BLaER1 (cell line): ENCODE measurements at regions not wholly inside any gene's neighbourhood (a gene's known extent, or its start where the extent isn't known, plus 50 kb on each side); places are given as distances from the start of the nearest gene placed in this dataset.

ENCODE experiments used
- H3K27ac ChIP-seq: shearing (Covaris generic); formaldehyde crosslinking; 2 replicates; pipeline ENCODE4 v1.8.1; 2022
- H3K27me3 ChIP-seq: shearing (Covaris generic); formaldehyde crosslinking; 2 replicates; pipeline ENCODE4 v1.8.1; 2022
- H3K36me3 ChIP-seq: shearing (Covaris generic); formaldehyde crosslinking; 2 replicates; pipeline ENCODE4 v1.8.1; 2022
- H3K4me1 ChIP-seq: shearing (Covaris generic); formaldehyde crosslinking; 2 replicates; pipeline ENCODE4 v1.8.1; 2022
- H3K4me2 ChIP-seq: shearing (Covaris generic); formaldehyde crosslinking; 2 replicates; pipeline ENCODE4 v1.8.1; 2022
- H3K4me3 ChIP-seq: shearing (Covaris generic); formaldehyde crosslinking; 2 replicates; pipeline ENCODE4 v1.8.1; 2022
- H3K9ac ChIP-seq: shearing (Covaris generic); formaldehyde crosslinking; 2 replicates; pipeline ENCODE4 v1.8.1; 2022
- H3K9me3 ChIP-seq: shearing (Covaris generic); formaldehyde crosslinking; 2 replicates; pipeline ENCODE4 v1.8.1; 2022
- H4K20me1 ChIP-seq: shearing (Covaris generic); formaldehyde crosslinking; 2 replicates; pipeline ENCODE4 v1.8.1; 2022
- Cebpa-rat ChIP-seq: shearing (Covaris generic); IDR thresholded peaks from 2 replicates; pipeline ENCODE4 v1.8.1; 2022

DNA sequence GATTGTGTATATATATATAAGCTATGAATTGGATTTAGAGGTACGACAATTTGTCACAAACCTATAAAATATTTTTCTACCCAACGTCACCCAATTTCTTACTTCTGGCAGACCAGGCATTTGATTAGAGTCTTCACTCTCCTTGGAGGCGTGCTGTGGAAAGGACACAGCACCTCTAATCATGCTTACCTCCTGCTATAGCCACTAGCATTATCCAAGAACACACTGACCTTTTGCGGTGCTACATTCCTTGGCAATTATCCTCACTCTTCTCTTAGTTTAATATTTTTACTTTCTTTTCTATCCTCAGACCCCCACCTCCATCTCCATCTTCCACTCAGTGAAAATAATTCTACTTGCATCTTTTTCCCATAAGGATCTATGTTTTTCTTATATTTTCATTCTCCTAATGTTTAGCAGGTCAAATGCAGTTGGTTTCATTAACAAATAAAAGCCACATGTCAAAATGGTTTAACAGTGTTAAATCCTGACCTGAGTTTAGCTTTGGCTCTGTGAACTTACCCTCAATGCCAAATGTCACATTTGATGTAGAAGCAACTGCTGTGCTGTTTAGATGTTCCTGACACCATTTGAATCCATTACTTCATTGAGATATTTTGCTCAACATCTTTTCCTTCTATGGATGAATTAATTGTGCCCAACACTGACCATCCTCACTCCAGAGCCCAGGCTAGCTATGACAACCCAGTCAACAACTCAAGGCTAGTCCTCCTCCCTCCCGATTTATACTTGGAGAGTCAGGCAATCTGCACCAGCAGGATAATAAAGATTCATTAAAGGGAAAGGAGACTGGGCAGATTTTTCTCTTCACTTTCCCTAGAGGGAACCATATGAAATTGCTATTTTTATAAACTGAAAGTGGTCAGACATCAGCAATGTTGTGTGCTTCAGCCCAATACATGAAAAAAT is 240.5 kb downstream of the MREG start:
- Histone ChIP-seq H3K4me1 (peaks cover 5% of the 10 kb centered on the region; the same call in 1 of the 2 replicates), H3K9me3 (no peaks in the 10 kb centered on the region), H3K36me3 (no peaks in the 10 kb centered on the region), H3K9ac (no peak overlapping the region), H4K20me1 (no peaks in the 10 kb centered on the region), H3K27me3 (no peaks in the 10 kb centered on the region), H3K4me3 (no peak overlapping the region), H3K4me2 (no peak overlapping the region), H3K27ac (no peak overlapping the region)
- TF ChIP-seq Cebpa-rat: no peak

DNA sequence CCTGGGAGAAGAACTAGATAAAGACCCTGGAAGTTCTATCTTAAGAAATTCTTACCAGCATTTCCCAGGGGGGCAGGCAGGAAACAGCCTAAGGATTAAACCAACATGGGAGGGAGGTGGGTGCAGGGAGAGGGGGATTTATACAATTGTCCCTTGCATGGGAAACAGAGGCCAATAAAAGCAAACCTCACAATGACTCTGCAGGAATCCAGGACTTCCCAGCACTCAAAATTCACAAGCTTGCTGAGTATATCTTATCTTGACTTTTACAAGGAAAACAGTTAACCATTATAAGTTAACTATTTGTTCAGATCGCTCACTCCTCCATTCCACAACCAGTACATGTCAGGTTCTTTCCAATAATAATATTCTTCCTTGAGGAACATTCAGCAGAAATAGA is 241.3 kb downstream of the MREG start:
- Histone ChIP-seq H3K4me2 (no peak overlapping the region), H3K9me3 (no peaks in the 10 kb centered on the region), H3K4me3 (no peak overlapping the region), H3K27ac (no peak overlapping the region), H4K20me1 (no peaks in the 10 kb centered on the region), H3K4me1 (peaks cover 5% of the 10 kb centered on the region; the same call in 1 of the 2 replicates), H3K9ac (no peak overlapping the region), H3K36me3 (no peaks in the 10 kb centered on the region), H3K27me3 (no peaks in the 10 kb centered on the region)
- no peak for TF ChIP-seq Cebpa-rat

DNA sequence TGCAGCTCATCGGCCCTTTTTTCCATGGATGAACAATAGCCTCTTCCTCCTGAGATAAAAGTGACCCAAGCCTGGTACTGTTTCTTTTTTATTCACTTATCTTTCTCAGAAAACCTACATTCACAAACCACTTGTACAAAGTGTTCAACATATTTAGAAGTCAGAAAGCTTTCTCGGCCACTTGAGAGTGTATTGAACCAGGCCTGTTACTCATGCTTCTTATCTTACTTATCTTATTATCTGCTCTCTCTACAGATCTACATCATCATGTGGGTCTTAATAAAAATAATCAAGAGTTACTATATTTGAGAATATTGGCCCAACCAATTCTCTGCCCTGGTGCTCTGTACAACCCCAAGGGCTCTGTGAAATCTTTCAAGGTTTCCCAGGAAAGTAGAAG is 242.1 kb downstream of the MREG start:
- no peaks in the 10 kb centered on the region for H3K9me3 ChIP-seq
- no peak overlapping the region for H3K9ac ChIP-seq
- H3K4me3 ChIP-seq: no peak overlapping the region
- no peak overlapping the region for H3K27ac ChIP-seq
- H4K20me1 ChIP-seq: no peaks in the 10 kb centered on the region
- H3K27me3 ChIP-seq: no peaks in the 10 kb centered on the region
- no peaks in the 10 kb centered on the region for H3K36me3 ChIP-seq
- TF ChIP-seq Cebpa-rat: no peak
- H3K4me2 ChIP-seq: no peak overlapping the region
- peaks cover 5% of the 10 kb centered on the region; the same call in 1 of the 2 replicates for H3K4me1 ChIP-seq

DNA sequence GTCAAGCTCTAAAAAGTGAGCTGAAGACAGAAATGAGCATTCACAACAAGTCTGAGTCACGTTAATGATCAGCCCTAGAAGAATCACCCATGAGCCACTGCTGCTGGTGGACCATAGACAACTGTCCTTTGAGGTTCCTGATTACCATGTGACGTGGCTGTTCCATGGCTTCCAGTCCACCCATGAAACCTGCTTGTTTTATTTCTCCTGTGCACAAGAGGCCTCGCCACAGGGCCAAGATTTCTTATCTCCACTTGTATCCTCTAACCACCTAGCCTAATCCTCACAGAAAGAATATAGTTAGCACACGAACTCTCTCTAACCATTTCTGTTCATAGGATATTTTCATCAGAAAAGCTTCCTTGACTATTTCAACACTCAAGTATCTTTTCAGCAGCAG is 242.7 kb downstream of the MREG start:
- no peaks in the 10 kb centered on the region for H3K27me3 ChIP-seq
- no peaks in the 10 kb centered on the region for H4K20me1 ChIP-seq
- no peak overlapping the region for H3K9ac ChIP-seq

DNA sequence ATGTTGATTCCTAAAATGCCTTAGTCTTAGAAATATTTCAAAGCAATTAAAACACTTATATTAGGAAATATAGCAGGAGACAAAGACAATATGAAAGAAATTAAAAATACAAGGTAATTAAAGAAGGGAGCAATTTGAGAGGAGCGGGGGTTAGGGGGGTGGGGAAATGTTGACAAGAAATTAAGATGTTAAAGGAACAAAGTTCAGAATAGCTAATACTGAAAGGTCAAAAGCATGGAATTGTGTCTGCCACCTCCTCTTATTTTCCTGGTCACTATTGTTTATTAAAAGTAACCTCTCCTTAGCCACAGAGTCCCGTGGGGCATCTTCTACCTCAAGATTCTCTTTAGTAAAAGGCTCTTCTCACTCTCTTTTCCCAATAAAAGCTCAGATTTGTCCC is 244.1 kb downstream of the MREG start:
- Histone ChIP-seq H3K36me3 (no peaks in the 10 kb centered on the region), H4K20me1 (no peaks in the 10 kb centered on the region), H3K27me3 (no peaks in the 10 kb centered on the region), H3K27ac (no peak overlapping the region), H3K4me1 (peaks cover 5% of the 10 kb centered on the region; the same call in 1 of the 2 replicates), H3K4me3 (no peak overlapping the region), H3K9me3 (no peaks in the 10 kb centered on the region), H3K9ac (no peak overlapping the region), H3K4me2 (no peak overlapping the region)
- TF ChIP-seq Cebpa-rat: no peak

More for the DNA sequence above, 242.7 kb downstream of the MREG start:
- Histone ChIP-seq H3K27ac (no peak overlapping the region), H3K4me2 (no peak overlapping the region), H3K9me3 (no peaks in the 10 kb centered on the region), H3K36me3 (no peaks in the 10 kb centered on the region), H3K4me3 (no peak overlapping the region), H3K4me1 (peaks cover 5% of the 10 kb centered on the region; the same call in 1 of the 2 replicates)
- TF ChIP-seq Cebpa-rat: no peak

DNA sequence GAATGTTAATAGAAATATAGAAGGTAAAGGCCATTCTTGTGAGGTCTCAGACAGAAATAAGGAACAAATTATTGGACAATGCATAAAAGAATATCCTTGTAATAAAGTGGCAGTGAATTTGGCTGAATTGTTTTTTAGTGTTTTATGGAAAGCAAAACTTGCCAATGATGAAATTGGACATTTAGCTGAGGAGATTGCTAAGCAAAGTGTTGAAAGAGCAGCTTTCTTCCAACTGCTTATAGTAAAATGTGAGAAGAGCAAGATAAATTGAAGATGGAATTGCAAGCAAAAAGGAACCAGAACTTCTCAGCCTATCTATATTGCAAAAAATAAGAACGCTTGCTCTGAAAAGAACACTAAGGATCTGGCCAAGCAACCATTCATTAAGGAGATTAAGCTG is 245.7 kb downstream of the MREG start:
- H3K4me3 ChIP-seq: no peak overlapping the region
- no peaks in the 10 kb centered on the region for H4K20me1 ChIP-seq
- H3K27me3 ChIP-seq: no peaks in the 10 kb centered on the region
- peaks cover 5% of the 10 kb centered on the region; the same call in 1 of the 2 replicates for H3K4me1 ChIP-seq
- H3K4me2 ChIP-seq: no peak overlapping the region
- no peak overlapping the region for H3K27ac ChIP-seq
- H3K36me3 ChIP-seq: no peaks in the 10 kb centered on the region
- H3K9ac ChIP-seq: no peak overlapping the region
- H3K9me3 ChIP-seq: no peaks in the 10 kb centered on the region
- TF ChIP-seq Cebpa-rat: no peak

DNA sequence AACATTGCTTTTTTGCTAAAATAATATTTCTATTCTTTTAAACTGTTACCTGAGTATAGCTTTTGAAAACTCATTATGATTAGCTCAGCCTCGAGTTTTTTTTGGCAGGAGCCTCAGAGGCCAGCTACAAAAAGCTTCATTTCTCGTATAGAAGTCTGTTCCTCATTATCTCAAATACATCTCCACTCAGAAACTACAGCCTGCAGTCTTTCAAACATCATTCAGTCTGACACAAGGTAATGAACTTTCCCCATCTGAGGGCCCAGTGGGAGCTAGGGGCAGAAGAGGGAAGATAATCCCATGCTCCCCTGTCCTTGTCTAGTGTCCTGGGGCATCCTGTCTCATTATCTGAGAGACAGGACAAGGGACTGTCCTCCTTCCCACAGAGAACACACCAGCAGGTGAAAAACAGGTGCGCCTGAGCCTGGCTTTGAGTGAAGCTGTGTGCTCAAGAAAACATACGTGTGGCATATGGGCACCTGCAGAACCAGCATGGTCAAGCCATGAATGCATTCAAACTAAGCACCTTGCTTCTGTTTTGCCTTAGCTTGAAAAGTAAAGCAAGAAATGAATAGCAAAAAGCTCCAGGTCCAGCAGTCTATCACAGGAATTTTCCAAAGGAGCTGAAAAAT is 247.5 kb downstream of the MREG start:
- H3K27me3 ChIP-seq: no peaks in the 10 kb centered on the region
- H3K36me3 ChIP-seq: no peaks in the 10 kb centered on the region
- no peak overlapping the region for H3K4me3 ChIP-seq
- no peaks in the 10 kb centered on the region for H3K9me3 ChIP-seq
- H3K27ac ChIP-seq: no peak overlapping the region
- TF ChIP-seq Cebpa-rat: no peak
- no peaks in the 10 kb centered on the region for H4K20me1 ChIP-seq
- H3K9ac ChIP-seq: no peak overlapping the region
- no peaks in the 10 kb centered on the region for H3K4me1 ChIP-seq
- no peak overlapping the region for H3K4me2 ChIP-seq

DNA sequence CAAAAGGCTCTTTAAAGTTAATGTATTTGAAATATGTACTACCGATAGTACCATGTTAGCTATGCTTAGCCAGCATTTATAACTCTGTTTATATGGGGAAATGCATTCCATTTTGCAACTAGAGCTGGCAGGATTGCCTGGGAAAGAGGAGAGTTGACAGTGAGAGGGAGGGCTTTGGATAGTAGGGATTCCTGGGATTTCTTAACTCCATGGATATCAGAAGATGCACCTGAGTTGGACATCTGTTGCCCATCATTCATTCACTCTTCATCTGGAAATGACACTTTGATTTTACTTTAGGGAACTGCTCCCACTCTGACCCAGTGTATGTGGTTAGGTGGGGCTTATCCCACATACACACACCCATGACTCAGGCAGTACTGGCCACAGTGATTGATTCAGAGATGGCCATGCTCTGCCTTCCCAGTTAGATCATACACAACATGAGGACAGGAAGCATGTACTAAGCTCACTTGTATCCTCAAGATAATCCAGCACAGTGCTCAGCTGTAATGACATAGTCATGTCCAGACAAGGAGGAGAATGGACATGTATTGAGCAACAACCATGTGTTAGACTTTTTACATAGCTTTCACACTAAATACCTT is 248.8 kb downstream of the MREG start:
- no peak overlapping the region for H3K4me3 ChIP-seq
- H3K9ac ChIP-seq: no peak overlapping the region
- no peaks in the 10 kb centered on the region for H3K9me3 ChIP-seq
- no peak overlapping the region for H3K27ac ChIP-seq
- TF ChIP-seq Cebpa-rat: no peak
- no peaks in the 10 kb centered on the region for H3K27me3 ChIP-seq
- no peaks in the 10 kb centered on the region for H3K4me1 ChIP-seq
- H3K4me2 ChIP-seq: no peak overlapping the region
- H4K20me1 ChIP-seq: no peaks in the 10 kb centered on the region
- H3K36me3 ChIP-seq: no peaks in the 10 kb centered on the region

DNA sequence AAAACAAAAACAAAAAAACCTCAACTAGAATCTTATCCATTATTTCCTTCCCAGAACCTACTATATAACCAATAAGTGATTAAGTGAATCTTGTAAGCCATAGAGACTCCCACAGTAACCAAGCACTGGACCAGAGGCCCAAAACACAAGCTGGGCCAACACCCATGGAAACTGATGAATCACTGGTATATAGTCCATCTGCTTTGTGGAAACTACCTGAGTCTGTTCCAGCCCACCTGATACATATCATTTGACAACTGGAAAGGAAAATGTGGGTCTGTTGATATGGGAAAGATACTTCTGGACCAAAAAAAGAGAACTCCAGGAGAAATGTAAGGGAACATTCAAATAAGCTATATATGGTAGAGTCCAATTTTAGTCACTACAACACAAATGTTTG is 252.8 kb downstream of the MREG start:
- Histone ChIP-seq H3K27me3 (no peaks in the 10 kb centered on the region), H3K4me1 (no peaks in the 10 kb centered on the region), H3K9me3 (no peaks in the 10 kb centered on the region), H3K36me3 (no peaks in the 10 kb centered on the region), H3K4me2 (no peak overlapping the region), H3K4me3 (no peak overlapping the region), H3K27ac (no peak overlapping the region), H4K20me1 (no peaks in the 10 kb centered on the region), H3K9ac (no peak overlapping the region)
- TF ChIP-seq Cebpa-rat: no peak

DNA sequence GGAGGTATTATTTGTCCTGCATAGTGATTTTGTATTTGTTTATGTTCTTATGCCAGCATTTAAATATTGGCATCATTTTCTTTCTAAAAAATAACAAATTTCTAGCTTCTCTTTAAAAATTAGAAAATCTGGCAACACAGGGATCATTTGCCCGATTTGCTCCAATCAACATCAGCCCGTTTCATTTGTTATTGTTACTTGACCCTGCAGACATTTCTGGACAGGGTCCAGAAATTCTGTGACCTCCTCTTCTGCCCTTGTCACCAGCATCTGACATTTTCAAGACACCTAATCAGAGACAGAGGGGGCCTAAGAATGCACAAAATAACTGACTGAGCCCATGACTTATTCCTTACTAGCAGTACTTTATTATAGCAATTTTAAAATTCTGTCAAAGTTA is 253.3 kb downstream of the MREG start:
- Histone ChIP-seq H3K27ac (no peak overlapping the region), H3K36me3 (no peaks in the 10 kb centered on the region), H3K27me3 (no peaks in the 10 kb centered on the region), H3K9me3 (no peaks in the 10 kb centered on the region), H3K4me1 (no peaks in the 10 kb centered on the region), H3K4me3 (no peak overlapping the region), H3K9ac (no peak overlapping the region), H3K4me2 (no peak overlapping the region), H4K20me1 (no peaks in the 10 kb centered on the region)
- TF ChIP-seq Cebpa-rat: no peak
